HUES48 (cell line): ENCODE measurements at regions not wholly inside any gene's neighbourhood (a gene's known extent, or its start where the extent isn't known, plus 50 kb on each side); places are given as distances from the start of the nearest gene placed in this dataset.

Experiments used
- H3K27ac ChIP-seq: one replicate; pipeline ENCODE4 v1.7.0; 2013; ENCODE audit warnings: low read depth, low read length, inconsistent platforms
- H3K27me3 ChIP-seq: 2 replicates; pipeline ENCODE4 v1.6.1; 2013; ENCODE audit warnings: mild to moderate bottlenecking, low read length; ENCODE audit not compliant: control insufficient read depth, insufficient read depth
- H3K36me3 ChIP-seq: 2 replicates; pipeline ENCODE4 v1.6.1; 2013; ENCODE audit warnings: low read length; ENCODE audit not compliant: control insufficient read depth, insufficient read depth
- H3K4me1 ChIP-seq: 2 replicates; pipeline ENCODE4 v1.6.1; 2013; ENCODE audit warnings: mild to moderate bottlenecking, low read length; ENCODE audit not compliant: control insufficient read depth, insufficient read depth
- H3K4me3 ChIP-seq: 2 replicates; pipeline ENCODE4 v1.5.1; 2013; ENCODE audit warnings: mild to moderate bottlenecking, low read depth, low read length
- H3K9ac ChIP-seq: 2 replicates; pipeline ENCODE4 v1.6.1; 2013; ENCODE audit warnings: mild to moderate bottlenecking, low read depth, low read length, moderate library complexity
- H3K9me3 ChIP-seq: 2 replicates; pipeline ENCODE4 v1.6.1; 2013; ENCODE audit warnings: low read length; ENCODE audit not compliant: control insufficient read depth, insufficient read depth

DNA sequence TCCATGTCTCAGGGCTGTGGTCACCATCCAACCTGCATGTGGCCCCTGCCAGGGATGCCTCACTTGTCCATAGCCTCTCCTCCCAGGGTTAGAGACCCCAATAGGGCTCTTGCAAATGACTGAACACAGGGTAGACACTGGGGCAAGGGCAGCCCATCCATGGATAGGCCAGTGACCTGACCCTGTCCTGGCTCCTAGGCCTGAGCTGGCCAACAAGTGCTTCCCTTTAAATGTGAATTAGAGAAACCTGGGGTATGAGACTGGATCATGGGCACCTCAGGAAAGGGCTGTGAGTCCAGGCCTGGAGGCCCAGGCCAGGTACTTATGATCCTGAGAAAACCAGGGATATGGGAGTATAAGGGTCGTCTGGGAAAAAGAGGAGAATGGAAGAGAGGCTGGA lies 64.5 kb downstream of the COPS8 start:
- Histone ChIP-seq H3K27me3 (no peaks in the 10 kb centered on the region), H3K4me3 (no peak overlapping the region), H3K36me3 (no peaks in the 10 kb centered on the region), H3K4me1 (no peaks in the 10 kb centered on the region), H3K9ac (no peak overlapping the region), H3K9me3 (peaks cover 15% of the 10 kb centered on the region; the same call in 1 of the 2 replicates), H3K27ac (no peak overlapping the region)

DNA sequence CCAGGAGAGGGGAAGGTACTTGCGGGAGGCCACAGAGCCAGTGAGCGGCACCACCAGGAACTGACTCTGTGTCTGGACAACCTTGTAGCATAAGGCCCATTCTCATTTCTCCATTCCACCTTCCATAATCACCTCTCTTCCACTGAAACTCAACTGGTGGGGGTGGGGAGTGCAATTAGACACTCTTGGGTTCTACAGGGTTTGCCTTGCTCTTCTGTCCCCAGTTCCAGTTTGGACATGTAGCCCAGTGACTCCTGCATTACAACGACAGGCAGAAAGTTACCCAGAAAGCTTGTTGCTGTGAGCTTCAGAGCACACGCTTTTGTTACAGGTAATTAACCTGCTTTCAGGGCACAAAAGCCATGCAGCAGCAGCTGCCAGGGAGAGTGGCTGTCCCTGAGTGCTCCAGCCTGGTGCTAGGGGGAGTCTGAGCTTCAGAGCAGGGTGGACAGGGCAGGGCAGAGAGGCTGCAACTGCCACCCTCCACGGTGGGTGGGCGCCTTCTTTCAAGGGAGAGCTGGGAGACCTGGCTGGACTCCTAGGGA lies 65.2 kb downstream of the COPS8 start:
- Histone ChIP-seq H3K9me3 (peaks cover 13% of the 10 kb centered on the region; the same call in 1 of the 2 replicates), H3K27ac (no peak overlapping the region), H3K9ac (no peak overlapping the region), H3K4me1 (0 out of 2 replicates have a peak, but pooled peaks cover 3% of the 10 kb centered on the region), H3K27me3 (no peaks in the 10 kb centered on the region), H3K36me3 (no peaks in the 10 kb centered on the region), H3K4me3 (no peak overlapping the region)

DNA sequence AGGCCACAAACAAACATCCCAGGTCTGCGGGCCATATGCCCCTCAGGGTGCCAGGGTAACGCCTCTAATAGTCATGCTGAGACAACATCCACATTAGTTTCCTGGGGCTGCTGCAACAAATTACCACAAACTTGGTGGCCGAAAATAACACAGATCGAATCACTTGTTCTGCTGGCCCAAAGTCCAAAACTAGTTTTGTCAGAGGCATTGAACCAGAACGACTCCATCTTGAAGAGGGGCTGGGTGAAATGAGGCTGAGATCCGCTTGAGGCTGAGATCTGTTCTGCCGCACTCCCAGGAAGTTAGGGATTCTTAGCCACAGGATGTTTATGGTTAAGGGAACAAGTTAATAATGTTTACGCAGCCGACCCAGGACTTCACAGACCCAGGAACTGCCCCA lies 66.7 kb downstream of the COPS8 start:
- Histone ChIP-seq H3K4me3 (no peak overlapping the region), H3K36me3 (no peaks in the 10 kb centered on the region), H3K27me3 (no peaks in the 10 kb centered on the region), H3K4me1 (0 out of 2 replicates have a peak, but pooled peaks cover 3% of the 10 kb centered on the region), H3K9ac (no peak overlapping the region), H3K27ac (no peak overlapping the region), H3K9me3 (peaks cover 5% of the 10 kb centered on the region; the same call in 1 of the 2 replicates)

DNA sequence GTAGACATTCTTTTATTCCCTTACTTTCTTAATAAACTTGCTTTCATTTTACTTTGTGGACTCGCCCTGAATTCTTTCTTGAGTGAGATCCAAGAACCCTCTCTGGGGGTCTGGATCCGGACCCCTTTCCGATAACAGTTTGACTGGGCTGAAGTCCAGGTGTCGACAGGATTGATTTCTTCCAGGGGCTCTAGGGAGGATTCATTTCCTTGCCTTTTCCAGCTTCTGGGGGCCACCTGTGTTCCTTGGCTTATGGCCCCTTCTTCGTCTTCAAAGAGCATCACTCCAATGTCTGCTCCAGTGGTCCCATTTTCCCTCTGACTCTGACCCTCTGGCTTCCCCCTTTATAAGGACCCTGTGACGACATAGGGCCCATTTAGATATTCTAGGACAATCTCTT lies 67.5 kb downstream of the COPS8 start:
- H3K4me3 ChIP-seq, result no peak overlapping the region
- no peak overlapping the region for H3K9ac ChIP-seq
- 0 out of 2 replicates have a peak, but pooled peaks cover 3% of the 10 kb centered on the region for H3K4me1 ChIP-seq

DNA sequence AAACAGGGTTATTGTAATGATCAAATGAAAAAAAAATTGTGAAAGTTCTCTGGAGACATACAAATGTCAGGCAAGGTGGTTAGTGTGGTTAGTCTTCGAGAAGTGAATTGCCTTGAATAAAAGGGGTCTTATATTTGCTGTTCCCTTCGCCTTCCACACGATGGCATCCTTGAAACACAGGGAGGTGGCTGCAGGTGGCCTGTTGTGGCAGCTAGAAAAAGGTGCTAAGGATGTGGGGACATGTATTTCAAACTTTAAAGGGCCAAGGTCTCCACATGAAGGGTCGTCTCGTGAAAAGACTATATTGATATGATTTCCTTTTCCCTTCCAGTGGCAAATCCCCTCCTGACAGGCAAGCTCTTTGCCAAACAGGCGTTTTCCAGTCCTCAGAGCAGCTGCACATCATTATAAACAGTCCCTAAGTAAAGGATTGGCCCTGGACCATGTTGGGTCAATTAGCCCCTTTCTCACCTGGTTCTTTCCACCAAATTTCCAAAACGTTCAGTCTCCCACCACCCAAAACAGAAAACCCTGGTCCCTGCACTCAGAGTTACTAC lies 68.5 kb downstream of the COPS8 start:
- 0 out of 2 replicates have a peak, but pooled peaks cover 3% of the 10 kb centered on the region for H3K4me1 ChIP-seq
- H3K4me3 ChIP-seq, result no peak overlapping the region
- H3K27ac ChIP-seq, result no peak overlapping the region
- no peaks in the 10 kb centered on the region for H3K36me3 ChIP-seq
- H3K9ac ChIP-seq, result no peak overlapping the region
- H3K27me3 ChIP-seq, result no peaks in the 10 kb centered on the region
- H3K9me3 ChIP-seq, result no peaks in the 10 kb centered on the region

More for the DNA sequence above, 67.5 kb downstream of the COPS8 start:
- Histone ChIP-seq H3K27me3 (no peaks in the 10 kb centered on the region), H3K9me3 (no peaks in the 10 kb centered on the region), H3K27ac (no peak overlapping the region), H3K36me3 (no peaks in the 10 kb centered on the region)

DNA sequence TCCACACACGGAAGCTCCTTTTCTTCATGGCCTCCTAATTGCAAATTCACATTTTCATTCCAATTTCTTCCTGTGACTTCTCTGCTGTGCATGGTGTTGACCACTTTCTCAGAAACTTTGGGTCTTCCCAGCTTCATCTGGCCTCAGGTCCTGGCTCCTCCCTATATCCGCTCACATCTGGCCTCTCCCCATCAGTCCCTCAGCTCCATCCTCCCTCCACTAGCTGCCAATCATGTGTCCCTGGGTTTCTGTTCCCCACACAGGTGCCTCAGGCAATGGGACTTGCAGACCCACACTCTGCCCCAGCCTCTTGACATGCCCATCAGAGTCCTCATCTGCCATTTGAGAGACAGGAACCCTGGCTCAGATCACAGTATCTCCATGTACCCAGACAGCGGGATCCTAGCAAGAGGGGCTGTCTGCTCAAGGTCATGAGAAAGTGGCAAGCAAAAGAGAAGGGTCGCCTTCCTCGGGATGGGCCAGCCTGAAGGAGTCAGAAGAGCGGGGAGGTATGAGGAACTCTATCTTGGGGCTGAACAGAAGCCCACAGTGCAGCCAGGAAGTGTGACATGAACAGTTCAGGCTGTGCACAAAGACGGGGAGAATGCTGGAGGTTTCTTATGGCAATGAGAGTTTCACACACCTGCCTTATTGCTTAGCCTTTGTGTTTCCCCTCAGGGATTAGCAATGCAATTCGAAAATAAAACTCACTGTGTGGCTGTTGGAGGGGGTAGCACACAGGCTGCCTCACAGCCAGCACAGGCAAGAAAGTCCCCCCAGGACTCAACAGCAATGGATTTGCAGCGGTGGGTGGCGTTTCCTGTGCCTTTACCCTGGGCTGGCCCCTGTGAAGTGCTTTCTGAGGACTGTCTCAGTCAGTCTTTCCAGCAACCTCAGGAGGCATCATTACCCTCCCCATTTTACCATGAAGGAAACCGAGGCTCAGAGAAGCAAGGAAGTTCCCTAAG lies 69.5 kb downstream of the COPS8 start:
- H3K9ac ChIP-seq, result no peak overlapping the region
- no peaks in the 10 kb centered on the region for H3K27me3 ChIP-seq
- no peak overlapping the region for H3K4me3 ChIP-seq
- H3K4me1 ChIP-seq, result 0 out of 2 replicates have a peak, but pooled peaks cover 3% of the 10 kb centered on the region
- H3K36me3 ChIP-seq, result no peaks in the 10 kb centered on the region
- H3K27ac ChIP-seq, result no peak overlapping the region
- no peaks in the 10 kb centered on the region for H3K9me3 ChIP-seq

DNA sequence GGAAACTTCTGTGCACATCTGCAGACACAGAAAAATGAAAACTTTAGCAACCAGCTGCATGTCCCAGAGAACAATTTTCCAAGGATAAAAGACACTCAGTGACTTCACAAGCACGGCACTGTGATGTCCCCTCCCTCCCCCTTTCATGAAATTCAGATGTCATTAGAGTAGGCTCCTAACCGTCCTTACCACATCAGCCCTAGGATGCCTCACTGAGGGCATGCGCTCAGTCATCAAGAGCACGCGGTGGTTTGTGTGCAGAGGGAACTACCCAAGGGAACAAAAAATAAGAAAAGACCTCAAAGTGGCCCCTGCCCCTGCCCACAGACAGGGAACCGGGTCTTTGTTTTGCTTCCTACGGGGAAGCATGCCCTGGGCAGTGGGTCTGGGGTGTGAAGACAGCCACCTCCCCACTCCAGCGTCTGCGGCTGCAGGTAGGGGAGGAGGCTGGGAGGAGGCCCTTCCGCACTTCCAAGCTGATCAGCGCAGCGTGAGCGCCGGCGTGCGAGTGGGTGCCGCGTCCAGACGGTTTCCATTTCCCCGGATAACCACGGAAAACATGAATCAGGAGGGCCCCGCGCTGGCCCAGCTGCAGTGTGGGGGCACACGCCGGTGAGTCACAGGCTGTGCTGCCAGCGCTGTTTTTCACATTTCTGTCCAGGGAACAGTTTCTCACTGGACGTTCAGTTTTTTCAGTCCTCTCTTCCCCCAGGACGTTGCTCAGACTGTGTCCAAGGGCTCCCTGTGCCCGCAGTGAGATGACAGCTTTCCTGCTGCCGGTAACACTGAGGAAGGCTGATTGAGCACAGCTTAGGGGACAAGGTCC lies 70.6 kb downstream of the COPS8 start:
- no peak overlapping the region for H3K9ac ChIP-seq

DNA sequence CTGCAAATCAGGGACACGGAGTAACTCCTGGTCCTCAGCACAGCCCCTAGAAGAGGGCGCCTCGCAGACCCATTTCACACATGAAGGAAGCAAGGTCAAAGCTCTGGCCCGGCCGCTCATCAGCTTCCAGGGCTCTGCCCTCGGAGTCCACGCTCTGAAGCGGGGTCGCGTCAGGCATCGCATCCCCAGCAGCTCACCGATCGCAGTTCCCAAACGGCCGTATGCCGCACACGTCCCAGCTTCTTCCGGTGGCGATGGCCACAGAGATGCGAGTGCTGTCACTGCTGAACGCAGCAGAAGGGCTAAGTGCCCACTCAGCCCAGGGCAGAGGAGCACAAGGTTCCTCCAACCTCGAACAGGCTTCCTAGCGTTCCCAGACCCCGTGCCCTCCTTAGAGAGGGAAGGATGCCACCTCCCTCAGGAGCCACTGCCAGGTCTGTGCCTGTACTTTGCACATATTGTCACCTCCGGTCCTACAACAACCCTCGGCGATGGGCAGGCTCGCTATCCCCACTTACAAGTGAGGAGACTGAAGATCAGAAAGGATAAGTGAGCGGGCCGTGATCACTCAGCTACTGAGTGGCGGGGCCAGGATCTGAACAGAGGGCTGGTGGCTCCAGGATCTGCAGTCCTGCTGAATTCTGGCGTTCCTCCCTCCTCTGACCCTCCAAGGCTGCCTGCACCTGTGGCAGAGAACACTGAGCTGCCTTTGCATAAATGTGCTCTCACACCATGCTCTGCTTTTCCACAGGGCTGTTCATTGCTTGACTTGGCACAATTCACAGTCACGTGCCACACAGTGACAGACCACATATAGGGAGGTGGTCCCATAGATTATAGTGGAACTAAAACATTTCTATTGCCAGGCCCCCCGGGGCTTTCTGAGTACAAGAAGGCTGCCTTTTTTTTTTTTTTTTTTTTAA lies 71.4 kb downstream of the COPS8 start:
- Histone ChIP-seq H3K9me3 (no peaks in the 10 kb centered on the region), H3K27ac (no peak overlapping the region), H3K36me3 (no peaks in the 10 kb centered on the region), H3K4me1 (0 out of 2 replicates have a peak, but pooled peaks cover 3% of the 10 kb centered on the region), H3K4me3 (no peak overlapping the region), H3K9ac (no peak overlapping the region), H3K27me3 (no peaks in the 10 kb centered on the region)

More for the DNA sequence above, 70.6 kb downstream of the COPS8 start:
- no peaks in the 10 kb centered on the region for H3K9me3 ChIP-seq
- no peaks in the 10 kb centered on the region for H3K36me3 ChIP-seq
- H3K27me3 ChIP-seq, result no peaks in the 10 kb centered on the region
- no peak overlapping the region for H3K4me3 ChIP-seq
- no peak overlapping the region for H3K27ac ChIP-seq
- 0 out of 2 replicates have a peak, but pooled peaks cover 3% of the 10 kb centered on the region for H3K4me1 ChIP-seq

DNA sequence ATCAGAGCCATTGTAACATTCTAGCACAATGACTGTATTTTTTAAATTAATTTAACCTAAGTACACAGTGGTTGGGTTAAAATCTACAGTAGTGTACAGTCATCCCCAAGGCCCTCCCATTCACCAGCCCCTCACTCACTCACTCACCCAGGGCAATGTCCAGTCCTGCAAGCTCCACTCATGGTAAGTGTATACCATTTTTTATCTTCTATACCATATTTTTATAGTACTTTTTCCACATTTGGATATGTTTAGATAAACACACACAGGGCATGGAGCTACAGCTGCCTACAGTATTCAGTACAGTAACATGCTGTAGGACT lies 72.1 kb downstream of the COPS8 start:
- Histone ChIP-seq H3K4me1 (0 out of 2 replicates have a peak, but pooled peaks cover 3% of the 10 kb centered on the region), H3K4me3 (no peak overlapping the region), H3K27ac (no peak overlapping the region), H3K9me3 (no peaks in the 10 kb centered on the region), H3K36me3 (no peaks in the 10 kb centered on the region), H3K9ac (no peak overlapping the region), H3K27me3 (no peaks in the 10 kb centered on the region)

DNA sequence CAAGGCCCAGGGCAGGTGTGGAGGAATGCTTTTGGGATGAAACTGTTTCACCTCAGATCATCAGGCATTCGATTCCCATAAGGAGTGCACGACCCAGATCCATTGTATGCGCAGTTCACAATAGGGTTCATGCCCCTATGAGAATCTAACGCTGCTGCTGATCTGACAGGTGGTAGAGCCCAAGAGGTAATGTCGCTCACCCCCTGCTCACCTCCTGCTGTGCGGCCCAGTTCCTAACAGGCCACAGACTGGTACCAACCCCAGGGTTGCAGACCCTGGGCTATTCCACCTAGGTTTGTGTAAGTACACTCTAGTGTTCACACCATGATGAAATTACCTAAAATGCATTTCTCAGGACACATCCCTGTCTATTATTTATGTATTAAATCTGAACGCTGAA lies 72.5 kb downstream of the COPS8 start:
- Histone ChIP-seq H3K4me3 (no peak overlapping the region), H3K27me3 (no peaks in the 10 kb centered on the region), H3K36me3 (no peaks in the 10 kb centered on the region), H3K9ac (no peak overlapping the region), H3K27ac (no peak overlapping the region), H3K9me3 (no peaks in the 10 kb centered on the region), H3K4me1 (0 out of 2 replicates have a peak, but pooled peaks cover 3% of the 10 kb centered on the region)
